Upper lobe of left lung (tissue), 6 donors: ENCODE measurements at regions not wholly inside any gene's neighbourhood (a gene's known extent, or its start where the extent isn't known, plus 50 kb on each side); places are given as distances from the start of the nearest gene placed in this dataset.

Experiments
- ATAC-seq, 2 donors: fragments of 200-7000 bp; cut with Tn5 transposase; one replicate each; pipeline ENCODE4 v1.9.1; 2022; ENCODE audit warnings: mild to moderate bottlenecking in 2 of 2, moderate library complexity in 2 of 2; ENCODE audit not compliant: low FRiP score in 2 of 2
- DNase-seq, 2 donors: peaks; one replicate each; pipeline ENCODE4 v3.0.0-alpha.2; 2019 to 2020
- H3K27ac ChIP-seq, 4 donors: fragments of 200-600 bp; sonication (generic); one replicate each; pipeline ENCODE4 v1.5.1; 2016 to 2019
- H3K27me3 ChIP-seq, 4 donors: fragments of 200-600 bp; sonication (generic); one replicate each; pipeline ENCODE4 v1.5.1; 2017 to 2019
- H3K36me3 ChIP-seq, 4 donors: fragments of 200-600 bp; sonication (generic); one replicate each; pipeline ENCODE4 v1.5.1; 2016 to 2019
- H3K4me1 ChIP-seq, 4 donors: fragments of 200-600 bp; sonication (generic); one replicate each; pipeline ENCODE4 v1.5.1; 2018 to 2019
- H3K4me3 ChIP-seq, 4 donors: fragments of 200-600 bp; sonication (generic); one replicate each; pipeline ENCODE4 v1.5.1; 2017 to 2019; ENCODE audit warnings: mild to moderate bottlenecking in 2 of 4, moderate library complexity in 1 of 4
- H3K9me3 ChIP-seq, 4 donors: fragments of 200-600 bp; sonication (generic); one replicate each; pipeline ENCODE4 v1.5.1; 2018 to 2019
- CTCF ChIP-seq, 6 experiments: fragments of 450-650 bp in 4 of 6; fragments of 200-600 bp in 2 of 6; sonication (generic) in 2 of 6; IDR thresholded peaks; one replicate each; pipeline ENCODE4 v1.5.1; 2016 to 2019; ENCODE audit warnings: antibody characterized with exemption in 6 of 6
- EP300 ChIP-seq, 4 donors: sonication (generic); formaldehyde crosslinking; IDR thresholded peaks; one replicate each; pipeline ENCODE4 v1.5.1; 2017; ENCODE audit warnings: antibody characterized with exemption in 4 of 4, control low read depth in 2 of 4
- POLR2A ChIP-seq, 4 donors: fragments of 450-650 bp; IDR thresholded peaks; one replicate each; pipeline ENCODE4 v1.5.1; 2016 to 2017; ENCODE audit warnings: antibody characterized with exemption in 4 of 4, mild to moderate bottlenecking in 2 of 4
- POLR2AphosphoS5 ChIP-seq, 2 donors: sonication (generic); formaldehyde crosslinking; IDR thresholded peaks; one replicate each; pipeline ENCODE4 v1.5.1; 2017; ENCODE audit warnings: antibody characterized with exemption in 2 of 2
- WGBS, 2 donors: methylation state at CpG; one replicate each; pipeline ENCODE4 v1.1.5; 2017 to 2018; 5-methylcytosine and 5-hydroxymethylcytosine counted together
- donor health status: DM: no; HTN: no; CAD: no; lungs with moderate emphysema.
- donor health status: DM: no; HTN: yes; CAD: no; lungs with severe emphysema.

- DNase-seq: no peak
- Histone ChIP-seq H3K9me3 (no peaks in the 10 kb centered on the region), H3K27me3 (no peaks in the 10 kb centered on the region), H3K4me3 (no peak overlapping the region), H3K36me3 (no peaks in the 10 kb centered on the region), H3K4me1 (peaks cover 0 to 4% (median 0%) of the 10 kb centered on the region in 4 donors), H3K27ac (no peak overlapping the region)
- WGBS, 2 donors: 88 to 89% methylated on average over 2 to 4 of the region's 4 CpGs
- no peak for ATAC-seq
- TF ChIP-seq POLR2AphosphoS5 (IDR thresholded peaks at IDR 0.05): no peak
- no peak for TF ChIP-seq CTCF (IDR thresholded peaks at IDR 0.05)
- no peak for TF ChIP-seq POLR2A (IDR thresholded peaks at IDR 0.05)
- TF ChIP-seq EP300 (IDR thresholded peaks at IDR 0.05): no peak
Measured at GRCh38 chr2:8430628-8431027, 251.2 kb upstream of the ID2 start.

- Histone ChIP-seq H3K4me1 (peaks cover 0 to 4% (median 0%) of the 10 kb centered on the region in 4 donors), H3K36me3 (no peaks in the 10 kb centered on the region), H3K27me3 (no peaks in the 10 kb centered on the region), H3K9me3 (no peaks in the 10 kb centered on the region), H3K27ac (no peak overlapping the region), H3K4me3 (no peak overlapping the region)
- TF ChIP-seq POLR2AphosphoS5 (IDR thresholded peaks at IDR 0.05) (no peak), EP300 (IDR thresholded peaks at IDR 0.05) (no peak), POLR2A (IDR thresholded peaks at IDR 0.05) (no peak), CTCF (IDR thresholded peaks at IDR 0.05) (no peak)
- 68 to 74% methylated on average over 3 of the region's 3 CpGs for WGBS, 2 donors
- ATAC-seq: no peak
- DNase-seq: no peak
Measured at GRCh38 chr2:8431446-8432125, 250.3 kb upstream of the ID2 start.

- no peaks in the 10 kb centered on the region for H3K27me3 ChIP-seq
- no peak overlapping the region for H3K4me3 ChIP-seq
- no peaks in the 10 kb centered on the region for H3K9me3 ChIP-seq
- H3K27ac ChIP-seq: no peak overlapping the region
- DNase-seq: no peak
- WGBS, 2 donors: 79% methylated on average over 9 of the region's 9 CpGs
- ATAC-seq: no peak
- no peaks in the 10 kb centered on the region for H3K36me3 ChIP-seq
- TF ChIP-seq POLR2AphosphoS5 (IDR thresholded peaks at IDR 0.05) (no peak), EP300 (IDR thresholded peaks at IDR 0.05) (no peak), CTCF (IDR thresholded peaks at IDR 0.05) (no peak), POLR2A (IDR thresholded peaks at IDR 0.05) (no peak)
- H3K4me1 ChIP-seq: peaks cover 0 to 4% (median 0%) of the 10 kb centered on the region in 4 donors
Measured at GRCh38 chr2:8432706-8433336, 249.0 kb upstream of the ID2 start.

GRCh38 chr2:8433390-8433789 lies 248.5 kb upstream of the ID2 start:
- Histone ChIP-seq H3K27ac (no peak overlapping the region), H3K4me3 (no peak overlapping the region), H3K27me3 (no peaks in the 10 kb centered on the region), H3K9me3 (no peaks in the 10 kb centered on the region), H3K36me3 (no peaks in the 10 kb centered on the region), H3K4me1 (peaks cover 0 to 6% (median 0%) of the 10 kb centered on the region in 4 donors)
- WGBS, 2 donors: 98% methylated on average over 3 of the region's 3 CpGs
- ATAC-seq (no peak), DNase-seq (no peak)
- TF ChIP-seq POLR2A (IDR thresholded peaks at IDR 0.05) (no peak), EP300 (IDR thresholded peaks at IDR 0.05) (no peak), POLR2AphosphoS5 (IDR thresholded peaks at IDR 0.05) (no peak), CTCF (IDR thresholded peaks at IDR 0.05) (no peak)
